Activated CD4-positive, CD25-positive, alpha-beta regulatory T cell treated with anti-CD3 and anti-CD28 coated beads, Interleukin-2, amount 50 U/mL, for 24 hours (primary cell): ENCODE measurements at regions not wholly inside any gene's neighbourhood (a gene's known extent, or its start where the extent isn't known, plus 50 kb on each side); places are given as distances from the start of the nearest gene placed in this dataset.
"Not testable (repeated sequence)": the region's sequence is repeated elsewhere in the genome, so short reads cannot be mapped to it uniquely, and the experiment has no call there.

Experiments
- ATAC-seq, 2 donors: fragments of 150-1000 bp; cut with Tn5 transposase; one replicate each; pipeline ENCODE4 v1.10.0; 2021; ENCODE audit warnings: mild to moderate bottlenecking in 1 of 2, moderate library complexity in 1 of 2

GRCh38 chr13:89066868-89067466, 1395.8 kb downstream of the SLITRK5 start:
- no peak for ATAC-seq

- no peak for ATAC-seq
Observed at GRCh38 chr13:89072979-89073378, 1401.8 kb downstream of the SLITRK5 start.

GRCh38 chr13:89076622-89077021, 1405.5 kb downstream of the SLITRK5 start:
- no peak for ATAC-seq

GRCh38 chr13:89082623-89083022, 1411.5 kb downstream of the SLITRK5 start:
- no peak for ATAC-seq

- not testable (repeated sequence) for ATAC-seq
Observed at GRCh38 chr13:89088107-89088506, 1416.9 kb downstream of the SLITRK5 start.

GRCh38 chr13:89097994-89098393, 1426.8 kb downstream of the SLITRK5 start:
- no peak for ATAC-seq

GRCh38 chr13:89113744-89114143, 1442.6 kb downstream of the SLITRK5 start:
- ATAC-seq, result no peak

GRCh38 chr13:89115307-89115706, 1444.1 kb downstream of the SLITRK5 start:
- ATAC-seq, result no peak

GRCh38 chr13:89136678-89137077, 1465.5 kb downstream of the SLITRK5 start:
- ATAC-seq, result no peak

GRCh38 chr13:89150362-89150761, 1479.2 kb downstream of the SLITRK5 start:
- no peak for ATAC-seq

- no peak for ATAC-seq
Observed at GRCh38 chr13:89153941-89154340, 1482.8 kb downstream of the SLITRK5 start.

GRCh38 chr13:89163096-89163495, 1491.9 kb downstream of the SLITRK5 start:
- no peak for ATAC-seq

GRCh38 chr13:89165685-89166084, 1494.5 kb downstream of the SLITRK5 start:
- ATAC-seq, result no peak

- ATAC-seq, result no peak
Observed at GRCh38 chr13:89169951-89170350, 1498.8 kb downstream of the SLITRK5 start.

GRCh38 chr13:89181041-89181440, 1509.9 kb downstream of the SLITRK5 start:
- no peak for ATAC-seq

- no peak for ATAC-seq
Observed at GRCh38 chr13:89199138-89199537, 1528.0 kb downstream of the SLITRK5 start.

- no peak for ATAC-seq
Observed at GRCh38 chr13:89204435-89204834, 1533.3 kb downstream of the SLITRK5 start.

GRCh38 chr13:89205856-89206520, 1534.8 kb downstream of the SLITRK5 start:
- no peak for ATAC-seq

- no peak for ATAC-seq
Observed at GRCh38 chr13:89212186-89212585, 1541.0 kb downstream of the SLITRK5 start.

GRCh38 chr13:89214185-89214584, 1543.0 kb downstream of the SLITRK5 start:
- no peak for ATAC-seq

- not testable (repeated sequence) for ATAC-seq
Observed at GRCh38 chr13:89215319-89215718, 1544.1 kb downstream of the SLITRK5 start.

GRCh38 chr13:89217813-89218212, 1546.6 kb downstream of the SLITRK5 start:
- ATAC-seq, result no peak

- no peak for ATAC-seq
Observed at GRCh38 chr13:89221557-89222158, 1550.5 kb downstream of the SLITRK5 start.

- ATAC-seq, result no peak
Observed at GRCh38 chr13:89227356-89227755, 1556.2 kb downstream of the SLITRK5 start.
